ENCODE measurements at regions not wholly inside any gene's neighbourhood (a gene's known extent, or its start where the extent isn't known, plus 50 kb on each side); places are given as distances from the start of the nearest gene placed in this dataset.

DNA sequence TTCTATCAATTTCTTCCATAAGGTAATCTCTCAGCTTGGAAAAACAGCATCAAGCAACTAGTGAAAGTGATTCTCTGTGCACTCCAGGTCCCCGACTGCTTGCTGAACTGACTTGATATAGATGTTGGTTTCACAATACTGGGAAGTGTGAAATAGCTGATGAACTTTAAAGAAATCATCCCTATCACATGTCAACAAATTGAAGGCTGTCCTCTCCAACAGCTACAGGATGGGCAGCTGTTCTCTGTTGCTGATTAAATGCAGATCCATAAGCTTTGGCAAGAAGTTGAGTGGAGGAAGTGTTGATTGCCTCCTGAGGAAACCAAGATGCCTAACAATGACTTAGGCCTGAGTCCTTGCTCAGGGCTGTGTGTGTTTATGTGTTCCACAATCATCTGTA, 130.4 kb upstream of the GDF10 start:
- intact Hi-C loops (cut with DNase I): loop anchor here (5.0 to 10.0 kb wide), 6 partner anchors 122 to 1497 kb away; partner anchors contain the start of gene ZFAND4
- no peaks in the 10 kb centered on the region for H3K9me3 ChIP-seq

DNA sequence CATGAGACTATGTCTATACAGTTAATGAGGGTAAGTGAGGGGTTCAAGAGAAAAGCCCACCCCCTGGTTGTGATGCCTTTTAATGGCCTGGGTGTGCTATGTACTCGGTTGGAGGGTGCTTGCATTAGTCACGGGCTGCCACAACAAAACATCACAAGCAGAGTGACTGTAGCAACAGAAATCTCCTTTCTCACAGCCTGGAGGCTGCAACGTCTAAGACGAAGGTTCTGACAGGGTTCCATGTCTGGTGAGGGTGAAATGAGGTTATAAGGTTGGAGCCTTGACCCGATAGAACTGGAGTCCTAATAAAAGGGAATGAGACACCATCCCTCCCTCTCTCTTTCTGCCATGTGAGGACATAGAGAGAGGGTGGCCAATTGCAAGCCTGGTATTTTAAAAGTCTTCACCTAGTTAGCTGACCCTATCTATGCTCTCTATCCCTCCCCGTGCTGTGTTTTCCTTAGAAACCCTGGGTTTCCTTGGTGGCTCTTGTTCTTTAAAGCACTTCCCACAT, 126.0 kb upstream of the GDF10 start:
- Histone ChIP-seq H3K4me3 (no peak overlapping the region), H3K4me1 (no peaks in the 10 kb centered on the region), H3K36me3 (no peaks in the 10 kb centered on the region), H3K27me3 (no peaks in the 10 kb centered on the region), H3K27ac (no peak overlapping the region), H3K9me3 (no peaks in the 10 kb centered on the region)
- no peak for TF ChIP-seq CTCF (IDR thresholded peaks at IDR 0.05)
- no peak for DNase-seq (ENCODE audit: low spot score in 2 of 2)
- intact Hi-C loops (cut with DNase I): no loop called here

More for the DNA sequence above, 130.4 kb upstream of the GDF10 start:
- DNase-seq (ENCODE audit: low spot score in 2 of 2): no peak
- Histone ChIP-seq H3K27ac (no peak overlapping the region), H3K4me3 (no peak overlapping the region), H3K4me1 (peaks cover 4 to 25% of the 10 kb centered on the region in 2 donors), H3K27me3 (no peaks in the 10 kb centered on the region), H3K36me3 (no peaks in the 10 kb centered on the region)
- TF ChIP-seq CTCF (IDR thresholded peaks at IDR 0.05): no peak

GRCh38 chr10:47175181-47176123, 124.5 kb upstream of the GDF10 start:
- DNase-seq (ENCODE audit: low spot score in 2 of 2): no peak
- Histone ChIP-seq H3K27me3 (no peaks in the 10 kb centered on the region), H3K36me3 (no peaks in the 10 kb centered on the region), H3K27ac (no peak overlapping the region), H3K4me1 (no peaks in the 10 kb centered on the region), H3K9me3 (no peaks in the 10 kb centered on the region), H3K4me3 (no peak overlapping the region)
- intact Hi-C loops (cut with DNase I): no loop called here
- no peak for TF ChIP-seq CTCF (IDR thresholded peaks at IDR 0.05)

DNA sequence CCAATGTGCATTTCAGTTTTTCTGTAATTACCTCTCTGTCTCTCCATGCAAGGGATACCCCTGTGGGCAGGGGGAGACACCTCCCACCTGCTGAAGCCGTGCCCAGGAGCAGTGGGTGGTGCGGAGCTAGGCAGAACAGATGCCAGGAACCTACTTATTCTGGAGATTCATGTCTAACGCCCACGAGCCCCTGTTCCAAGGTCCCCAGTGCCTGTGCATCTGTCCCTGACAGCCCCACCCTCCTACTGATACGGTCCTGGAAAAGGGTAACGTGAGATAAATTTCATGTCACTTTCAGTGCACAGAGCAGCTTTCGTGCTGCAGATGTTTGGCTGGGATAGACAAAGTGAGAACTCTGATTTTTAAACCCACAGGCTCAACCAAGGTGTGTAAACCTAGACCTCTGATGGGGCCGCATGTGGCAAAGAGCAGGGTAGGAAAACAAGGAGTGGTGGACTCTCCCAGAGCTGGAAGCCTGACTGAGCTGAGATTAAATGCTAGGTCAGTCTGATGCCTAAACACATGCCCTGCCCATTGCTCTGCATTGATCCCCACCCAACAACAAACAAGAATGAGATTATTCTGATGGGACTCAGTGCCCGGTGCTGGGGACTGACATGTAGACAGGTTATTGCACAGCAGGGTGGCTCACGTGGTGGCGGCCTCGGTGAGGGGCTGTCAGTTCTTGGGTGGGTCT, 123.6 kb upstream of the GDF10 start:
- no peaks in the 10 kb centered on the region for H3K9me3 ChIP-seq
- intact Hi-C loops (cut with DNase I): no loop called here
- no peaks in the 10 kb centered on the region for H3K4me1 ChIP-seq
- no peak for DNase-seq (ENCODE audit: low spot score in 2 of 2)
- H3K36me3 ChIP-seq: no peaks in the 10 kb centered on the region
- no peak overlapping the region for H3K27ac ChIP-seq
- H3K27me3 ChIP-seq: no peaks in the 10 kb centered on the region
- no peak for TF ChIP-seq CTCF (IDR thresholded peaks at IDR 0.05)
- no peak overlapping the region for H3K4me3 ChIP-seq

GRCh38 chr10:47176903-47177868, 122.8 kb upstream of the GDF10 start:
- no peak for TF ChIP-seq CTCF (IDR thresholded peaks at IDR 0.05)
- Histone ChIP-seq H3K36me3 (no peaks in the 10 kb centered on the region), H3K9me3 (no peaks in the 10 kb centered on the region), H3K4me3 (no peak overlapping the region), H3K27ac (no peak overlapping the region), H3K27me3 (no peaks in the 10 kb centered on the region), H3K4me1 (no peaks in the 10 kb centered on the region)
- no peak for DNase-seq (ENCODE audit: low spot score in 2 of 2)
- intact Hi-C loops (cut with DNase I): no loop called here
